ENCODE measurements at regions not wholly inside any gene's neighbourhood (a gene's known extent, or its start where the extent isn't known, plus 50 kb on each side); places are given as distances from the start of the nearest gene placed in this dataset.

DNA sequence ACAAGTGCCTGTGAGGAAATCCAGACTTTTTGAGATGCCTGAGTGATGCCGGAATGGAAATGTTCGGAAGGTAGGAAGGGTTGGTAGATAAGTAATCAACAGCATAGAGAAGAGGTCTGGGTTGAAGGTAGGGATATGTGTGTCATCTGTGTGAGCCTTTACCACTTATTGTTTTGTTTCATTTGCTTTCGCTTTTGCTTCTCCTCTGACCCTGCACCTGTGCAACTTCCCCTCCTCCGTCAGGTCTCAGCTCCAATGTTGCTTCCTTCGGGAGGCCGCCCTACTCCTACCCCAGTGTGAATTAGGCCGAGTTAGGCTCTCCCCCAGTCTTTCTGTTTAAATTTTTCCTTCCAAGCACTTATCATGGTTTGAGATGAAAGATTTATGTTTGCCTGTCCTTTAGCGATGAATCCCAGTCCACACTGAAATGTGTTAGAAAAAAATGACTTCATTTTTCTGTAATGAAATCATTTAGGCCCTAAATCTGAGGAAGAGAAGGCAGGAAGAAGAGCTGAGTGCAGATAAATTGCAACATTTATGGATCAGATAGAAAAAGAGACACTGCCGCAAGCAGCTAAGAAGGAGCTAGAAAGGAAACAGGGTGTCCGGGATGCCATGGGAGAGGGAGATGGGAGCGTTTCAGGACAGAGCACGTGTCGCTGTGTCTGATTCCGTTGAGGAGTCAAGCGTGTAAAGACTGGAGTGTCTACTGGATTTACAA is 139.6 kb upstream of the PELI1 start:
- DNase-seq (ENCODE audit: low spot score) = peak; percentile 35

GRCh38 chr2:64284751-64285150 is 140.5 kb upstream of the PELI1 start:
- DNase-seq (ENCODE audit: low spot score) = no peak

DNA sequence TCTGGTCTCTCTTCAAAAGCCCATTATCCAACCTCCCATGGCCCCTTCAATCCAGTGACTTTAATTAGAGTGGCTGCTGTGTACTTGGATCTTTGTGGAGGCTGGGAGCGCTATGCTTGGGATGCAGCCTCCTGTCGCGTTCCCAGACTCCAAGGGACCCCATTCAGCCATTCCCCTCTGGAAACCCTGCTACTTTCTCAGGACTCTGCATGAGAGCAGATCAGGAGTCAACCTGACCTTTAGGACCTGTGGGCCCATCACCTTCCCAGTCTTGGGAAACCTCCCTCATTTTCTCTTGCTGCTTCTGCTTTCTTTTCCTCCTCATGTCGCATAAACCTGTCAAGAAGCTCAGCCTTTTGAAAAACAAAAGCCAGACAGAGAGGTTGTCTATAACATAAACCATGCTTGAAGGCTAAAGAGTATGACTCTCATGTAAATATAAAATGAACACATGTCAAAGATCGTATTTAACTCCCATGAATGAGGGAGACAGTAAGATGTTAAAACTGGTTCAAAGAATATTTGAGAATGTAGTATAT is 143.1 kb upstream of the PELI1 start:
- no peak for DNase-seq (ENCODE audit: low spot score)

DNA sequence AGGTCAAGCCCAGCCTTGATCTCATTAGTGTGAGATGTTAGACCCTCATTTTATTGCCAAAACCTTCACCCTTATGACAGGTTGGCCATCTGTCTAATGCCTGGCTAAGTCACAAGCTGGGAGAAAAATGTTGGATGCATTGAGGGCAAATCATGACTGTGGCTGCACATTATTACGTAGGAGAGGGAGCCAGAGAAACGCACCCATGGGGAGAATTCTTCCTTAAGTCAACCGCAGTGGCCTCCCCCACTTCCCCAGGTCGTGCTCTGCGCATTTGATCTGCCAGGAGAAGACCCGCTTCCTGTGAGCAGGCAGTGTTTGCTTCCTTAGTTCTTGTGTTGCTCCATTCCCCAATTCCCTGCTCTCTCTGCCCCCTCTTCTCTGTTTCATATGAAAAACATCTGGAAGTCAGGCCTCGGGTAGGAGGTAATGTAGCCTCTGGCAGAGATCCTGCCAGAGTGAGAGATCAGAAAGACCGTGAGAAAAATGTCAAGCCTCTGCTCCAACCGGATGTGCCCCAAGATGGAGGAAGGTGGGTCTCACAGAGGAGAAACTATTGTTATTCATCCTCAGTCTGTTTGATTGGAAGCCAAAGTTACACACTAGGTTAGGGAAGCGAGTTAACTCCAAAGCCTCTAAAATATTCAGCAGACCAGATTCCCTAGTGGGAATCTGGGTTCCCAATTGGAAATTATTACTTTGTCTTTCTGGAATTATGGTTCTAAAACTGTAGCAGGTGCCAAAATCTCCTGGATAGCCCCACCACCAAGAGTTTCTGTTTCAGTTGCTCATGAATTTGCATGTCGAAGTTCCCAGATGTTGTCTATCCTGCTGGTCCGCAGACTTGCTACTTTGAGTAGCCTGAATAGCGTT is 144.3 kb upstream of the PELI1 start:
- peak; percentile 73 for DNase-seq (ENCODE audit: low spot score)

DNA sequence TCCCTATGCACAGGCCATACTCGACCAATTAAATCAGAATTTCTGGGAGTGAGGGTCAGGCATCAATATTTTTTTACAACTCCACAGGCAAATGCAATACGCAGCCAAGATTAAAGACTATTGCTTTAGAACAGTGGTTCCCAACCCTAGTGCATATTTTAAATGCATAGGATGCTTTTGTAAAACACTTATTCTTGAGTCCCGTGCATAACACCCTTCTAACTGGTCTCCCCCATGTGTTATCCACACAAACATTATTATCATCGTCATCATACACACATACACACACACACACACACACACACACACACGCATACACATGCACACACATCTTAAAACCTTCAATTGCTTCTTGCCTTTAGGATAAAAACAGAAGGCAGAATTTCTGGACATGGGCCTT is 145.0 kb upstream of the PELI1 start:
- no peak for DNase-seq (ENCODE audit: low spot score)

GRCh38 chr2:64289737-64290136 is 145.5 kb upstream of the PELI1 start:
- DNase-seq (ENCODE audit: low spot score) = no peak

DNA sequence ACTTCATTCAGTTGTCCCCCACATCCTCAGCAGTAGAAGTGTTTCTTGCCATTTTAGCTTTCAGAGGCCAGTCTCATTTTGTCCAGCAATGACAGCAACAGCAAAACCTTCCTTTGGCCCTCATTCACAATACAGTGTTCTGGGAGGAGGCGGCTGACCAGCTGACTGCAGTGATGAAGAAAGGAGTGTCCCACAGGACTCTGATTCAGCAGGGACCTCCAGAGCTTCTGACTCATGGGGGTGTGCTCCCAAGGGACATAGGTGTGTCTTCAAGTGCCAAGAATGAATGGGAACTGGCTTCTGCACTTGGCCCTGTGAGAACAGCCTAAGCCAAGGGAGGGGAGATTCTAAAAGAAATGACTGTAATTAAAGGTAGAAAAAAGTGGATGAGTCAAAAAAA is 147.0 kb upstream of the PELI1 start:
- DNase-seq (ENCODE audit: low spot score) = peak; percentile 49

DNA sequence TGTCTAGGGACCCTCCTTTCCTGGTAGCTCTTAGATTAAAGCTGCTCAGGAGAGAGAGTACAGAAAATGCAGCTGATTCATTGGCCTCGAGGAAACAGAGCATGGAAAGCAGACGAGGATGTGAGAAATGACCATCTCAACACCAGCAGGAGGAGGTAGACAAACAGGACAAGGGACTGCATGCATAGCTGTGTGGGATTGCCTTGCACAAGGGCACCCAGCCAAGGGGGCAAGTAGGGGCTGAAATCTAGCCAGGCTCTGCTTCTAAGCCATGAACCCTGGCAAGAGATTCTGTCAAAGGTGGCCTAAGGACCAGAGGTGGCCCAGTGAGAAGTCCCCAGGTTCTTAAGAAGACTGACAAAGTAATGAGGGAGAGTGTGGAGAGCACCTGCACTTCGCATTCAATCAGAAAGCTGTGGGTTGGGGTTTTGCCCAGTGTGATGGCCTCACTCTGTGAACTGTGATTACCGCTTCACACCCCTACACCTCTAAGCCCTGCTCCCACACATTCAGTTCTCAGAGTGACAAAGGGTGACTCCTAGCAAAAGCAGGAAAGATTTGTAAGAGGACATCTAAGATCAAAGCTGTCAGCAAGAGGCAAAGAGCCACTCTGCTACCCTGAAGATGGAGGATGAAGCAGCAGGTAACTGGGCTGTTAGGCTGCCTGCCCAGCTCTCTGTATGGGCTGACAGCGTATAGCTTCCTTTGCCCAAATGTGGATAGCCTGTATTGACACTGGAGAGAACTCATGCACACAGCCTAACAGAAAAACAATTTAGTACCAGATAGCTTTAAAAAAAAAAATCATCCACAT is 151.3 kb upstream of the PELI1 start:
- DNase-seq (ENCODE audit: low spot score) = no peak

- DNase-seq (ENCODE audit: low spot score) = no peak
Observed at GRCh38 chr2:64296140-64296480, 151.9 kb upstream of the PELI1 start.

GRCh38 chr2:64296695-64297346 is 152.6 kb upstream of the PELI1 start:
- DNase-seq (ENCODE audit: low spot score) = no peak

DNA sequence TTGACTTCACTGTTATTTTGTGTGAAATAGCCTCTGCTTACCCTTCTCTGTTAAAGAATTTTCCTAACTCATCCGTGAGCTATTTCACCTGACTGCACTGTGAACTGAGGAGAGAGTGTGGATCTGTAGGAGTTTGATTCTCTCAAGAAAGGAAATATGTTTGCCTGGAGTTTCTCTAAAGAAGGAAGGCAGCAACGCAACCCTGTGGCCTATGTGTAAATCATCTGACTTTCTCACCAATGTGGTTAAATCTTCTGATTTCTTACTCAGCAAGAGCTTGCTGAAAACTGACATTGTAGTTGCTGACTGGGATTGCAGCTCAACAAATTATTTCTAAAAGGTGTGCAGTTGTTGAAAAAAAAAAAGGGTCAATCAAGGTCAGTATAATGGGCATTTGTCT is 153.9 kb upstream of the PELI1 start:
- no peak for DNase-seq (ENCODE audit: low spot score)

DNA sequence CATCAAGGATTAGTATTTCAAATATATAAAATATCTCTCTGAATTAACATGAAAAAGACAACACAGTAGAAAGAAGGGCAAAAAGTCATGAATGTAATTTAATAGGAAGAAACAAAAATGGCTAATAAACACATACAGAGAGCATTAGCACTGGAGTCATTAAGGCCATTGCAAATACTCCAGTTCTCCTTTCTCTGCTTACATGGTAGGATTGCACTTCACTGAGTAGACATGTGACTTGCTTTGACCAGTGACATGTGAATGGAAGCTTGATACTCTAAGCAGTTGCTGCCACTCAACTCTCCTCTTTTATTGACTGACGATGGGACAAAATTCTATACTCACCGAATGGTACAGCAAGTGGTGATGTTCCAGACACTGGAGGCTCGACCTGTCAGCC is 153.9 kb upstream of the LGALSL start:
- DNase-seq (ENCODE audit: low spot score) = no peak

- DNase-seq (ENCODE audit: low spot score) = no peak
Observed at GRCh38 chr2:64303250-64303649, 150.7 kb upstream of the LGALSL start.

- DNase-seq (ENCODE audit: low spot score) = no peak
Observed at GRCh38 chr2:64307421-64307820, 146.5 kb upstream of the LGALSL start.

DNA sequence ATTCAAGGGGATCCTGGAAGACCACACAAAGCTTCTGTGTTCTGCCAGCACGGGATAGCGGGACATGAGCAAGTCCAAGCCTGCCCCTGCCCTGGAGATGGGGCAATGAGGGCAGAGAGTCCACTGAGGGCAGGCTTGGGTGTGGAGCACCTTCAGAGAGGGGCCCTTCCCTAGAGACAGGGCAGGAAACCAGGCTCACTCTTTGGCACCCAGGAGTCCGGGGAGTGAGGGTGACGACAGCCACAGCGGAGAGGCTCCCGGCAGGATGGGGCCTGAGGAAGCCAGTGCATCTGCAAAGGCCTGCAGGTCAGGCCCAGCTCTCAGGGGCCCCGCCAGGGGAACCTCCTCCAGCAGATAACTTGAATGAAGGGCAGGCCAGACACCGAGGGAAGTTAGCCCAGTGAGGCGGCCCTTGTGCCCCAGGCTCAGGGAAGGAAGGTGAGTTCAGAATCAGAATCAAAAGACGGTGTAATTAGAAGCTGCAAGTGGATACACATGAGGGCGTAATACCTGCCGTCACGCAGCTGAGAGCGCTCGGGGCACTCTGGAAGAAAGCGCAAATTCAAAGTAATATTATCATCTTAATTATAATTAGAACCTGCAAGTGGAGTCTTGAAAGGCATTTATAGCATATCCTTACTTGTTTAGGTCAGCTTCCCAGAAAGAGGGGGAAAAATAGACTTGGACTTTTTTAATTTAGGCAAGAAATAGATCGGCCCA is 142.6 kb upstream of the LGALSL start:
- DNase-seq (ENCODE audit: low spot score) = no peak

DNA sequence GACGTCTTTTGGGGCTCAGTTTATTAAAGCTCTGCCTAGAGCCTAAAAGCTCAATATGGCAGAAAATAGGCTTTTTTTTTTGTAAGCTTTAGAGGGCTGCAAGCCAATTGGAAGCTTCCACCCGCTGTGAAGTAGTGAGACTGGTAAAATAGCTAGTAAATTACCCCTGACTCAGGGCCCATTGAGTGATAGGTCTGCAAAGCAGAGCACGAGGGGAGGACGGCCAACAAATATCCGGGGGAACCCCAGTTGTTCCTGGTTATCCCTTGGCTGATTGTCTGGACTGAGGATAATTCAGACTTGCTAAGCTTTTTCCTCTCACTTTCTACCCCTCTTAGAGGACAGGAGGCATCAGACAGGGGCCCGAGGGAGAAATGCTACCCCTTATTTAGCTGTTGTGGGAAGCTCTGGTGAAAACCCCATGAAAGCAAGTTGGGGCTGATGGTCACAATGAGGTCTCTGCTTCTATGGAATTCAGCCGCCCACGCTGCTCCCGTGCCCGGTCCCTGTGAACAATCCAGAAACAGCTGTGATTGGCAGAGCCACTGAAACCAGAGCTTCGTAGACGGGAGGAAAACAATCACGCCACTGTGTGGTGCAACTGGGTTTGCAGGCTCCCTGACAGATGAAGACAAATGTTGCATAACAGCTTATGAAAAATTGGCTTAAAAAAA is 141.9 kb upstream of the LGALSL start:
- peak; percentile 92 for DNase-seq (ENCODE audit: low spot score)

GRCh38 chr2:64312622-64313397 is 141.2 kb upstream of the LGALSL start:
- DNase-seq (ENCODE audit: low spot score) = no peak

DNA sequence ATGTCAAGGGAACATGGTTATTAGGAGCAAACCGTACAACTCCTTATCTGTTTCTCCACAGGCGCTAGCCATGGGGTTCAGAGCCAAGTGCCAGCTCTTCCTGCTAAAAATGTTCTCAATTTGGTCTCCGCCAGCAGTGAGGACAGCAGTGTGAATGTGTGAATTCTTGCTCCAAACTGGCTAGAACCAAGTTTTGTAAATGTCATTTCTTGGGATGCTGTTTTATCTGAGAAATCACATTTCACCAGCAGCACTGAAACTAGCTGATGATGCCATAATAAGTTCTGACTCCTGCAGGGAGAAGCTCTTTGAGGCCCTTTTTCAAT is 140.6 kb upstream of the LGALSL start:
- no peak for DNase-seq (ENCODE audit: low spot score)

GRCh38 chr2:64315291-64315960 is 138.5 kb upstream of the LGALSL start:
- no peak for DNase-seq (ENCODE audit: low spot score)
